HepG2 (cell line): ENCODE measurements at regions not wholly inside any gene's neighbourhood (a gene's known extent, or its start where the extent isn't known, plus 50 kb on each side); places are given as distances from the start of the nearest gene placed in this dataset.

Source experiments
- ASH2L ChIP-seq: fragments of 300-600, 200-600 bp; sonication (generic); IDR thresholded peaks from 2 replicates; pipeline ENCODE4 v1.7.0; 2017; ENCODE audit warnings: low read depth, mild to moderate bottlenecking, moderate library complexity, mixed read lengths, low read length; ENCODE audit not compliant: insufficient read length
- CENPX ChIP-seq: sonication (generic); formaldehyde crosslinking; IDR thresholded peaks from 2 replicates; pipeline ENCODE4 v1.9.0; 2021; ENCODE audit warnings: mild to moderate bottlenecking, missing genetic modification reagents, moderate library complexity
- CTCF ChIP-seq: sonication (generic); formaldehyde crosslinking; IDR thresholded peaks from 2 replicates; pipeline ENCODE4 v1.5.0; 2020; ENCODE audit warnings: mild to moderate bottlenecking, missing genetic modification reagents, moderate library complexity
- HNRNPH1 ChIP-seq: fragments of 200-400 bp; formaldehyde crosslinking; optimal IDR thresholded peaks from 2 replicates; pipeline ENCODE3; 2017; ENCODE audit warnings: mild to moderate bottlenecking, low read depth, low read length
- JUN ChIP-seq: sonication (generic); formaldehyde crosslinking; IDR thresholded peaks from 2 replicates; pipeline ENCODE4 v1.4.0; 2020; ENCODE audit warnings: mild to moderate bottlenecking, missing genetic modification reagents
- MTERF4 ChIP-seq: sonication (generic); formaldehyde crosslinking; IDR thresholded peaks from 2 replicates; pipeline ENCODE4 v1.8.0; 2023; ENCODE audit warnings: mild to moderate bottlenecking, missing genetic modification reagents
- PPARG ChIP-seq: conservative IDR thresholded peaks from 2 replicates; pipeline ENCODE4 v1.6.1; 2016; ENCODE audit warnings: missing biosample characterization, missing genetic modification reagents
- SKIL ChIP-seq: sonication (generic); formaldehyde crosslinking; IDR thresholded peaks from 2 replicates; pipeline ENCODE4 v1.8.0; 2022; ENCODE audit warnings: missing genetic modification reagents, mild to moderate bottlenecking, moderate library complexity, borderline replicate concordance
- SP4 ChIP-seq: sonication (generic); formaldehyde crosslinking; IDR thresholded peaks from 2 replicates; pipeline ENCODE4 v1.8.1; 2023; ENCODE audit warnings: mild to moderate bottlenecking, missing genetic modification reagents
- STAG1 ChIP-seq: sonication (generic); formaldehyde crosslinking; IDR thresholded peaks from 2 replicates; pipeline ENCODE4 v1.4.0; 2020; ENCODE audit warnings: missing genetic modification reagents
- ZBTB42 ChIP-seq: sonication (generic); formaldehyde crosslinking; IDR thresholded peaks from 2 replicates; pipeline ENCODE4 v1.5.0; 2020; ENCODE audit warnings: mild to moderate bottlenecking, missing genetic modification reagents
- ZFX ChIP-seq: sonication (generic); formaldehyde crosslinking; IDR thresholded peaks from 2 replicates; pipeline ENCODE4 v1.4.0; 2020; ENCODE audit warnings: mild to moderate bottlenecking, low read depth, missing genetic modification reagents, moderate library complexity
- ZNF543 ChIP-seq: sonication (generic); formaldehyde crosslinking; IDR thresholded peaks from 2 replicates; pipeline ENCODE4 v1.4.0; 2020; ENCODE audit warnings: mild to moderate bottlenecking, missing genetic modification reagents
- ZNF552 ChIP-seq: sonication (generic); formaldehyde crosslinking; IDR thresholded peaks from 2 replicates; pipeline ENCODE4 v1.9.0; 2022; ENCODE audit warnings: missing genetic modification reagents, mild to moderate bottlenecking, borderline replicate concordance
- ZNF646 ChIP-seq: sonication (generic); formaldehyde crosslinking; IDR thresholded peaks from 2 replicates; pipeline ENCODE4 v1.9.0; 2021; ENCODE audit warnings: mild to moderate bottlenecking, missing genetic modification reagents
- ZNF800 ChIP-seq: sonication (generic); formaldehyde crosslinking; IDR thresholded peaks from 2 replicates; pipeline ENCODE4 v1.4.0; 2020; ENCODE audit warnings: missing genetic modification reagents
- ZZZ3 ChIP-seq: sonication (generic); formaldehyde crosslinking; IDR thresholded peaks from 2 replicates; pipeline ENCODE4 v1.4.0; 2020; ENCODE audit warnings: missing genetic modification reagents, mild to moderate bottlenecking, borderline replicate concordance

- peak; percentile 39 for TF ChIP-seq CTCF (CRISPR knock-in tag)
- TF ChIP-seq ZNF543 (CRISPR knock-in tag), result no peak
- TF ChIP-seq ZNF800 (CRISPR knock-in tag), result no peak
- TF ChIP-seq SKIL, result no peak
- no peak for TF ChIP-seq ZFX (CRISPR knock-in tag)
- TF ChIP-seq ZBTB42, result no peak
- no peak for TF ChIP-seq HNRNPH1
- TF ChIP-seq ZNF552 (CRISPR knock-in tag), result no peak
- TF ChIP-seq JUN, result no peak
- TF ChIP-seq PPARG (CRISPR knock-in tag), result no peak
- peak; percentile 40 for TF ChIP-seq STAG1 (CRISPR knock-in tag)
- no peak for TF ChIP-seq ZZZ3 (CRISPR knock-in tag)
- TF ChIP-seq ZNF646 (CRISPR knock-in tag), result no peak
- TF ChIP-seq CENPX, result no peak
- no peak for TF ChIP-seq SP4
- TF ChIP-seq ASH2L, result no peak
- no peak for TF ChIP-seq MTERF4
Measured at GRCh38 chr2:14907014-14907612, 274.6 kb downstream of the LRATD1 start (continued).
